Lower leg skin (tissue), 3 donors: ENCODE measurements at regions not wholly inside any gene's neighbourhood (a gene's known extent, or its start where the extent isn't known, plus 50 kb on each side); places are given as distances from the start of the nearest gene placed in this dataset.

ENCODE experiments used
- POLR2A ChIP-seq, 2 donors: fragments of 450-650 bp; IDR thresholded peaks; one replicate each; pipeline ENCODE4 v1.6.1; 2016 to 2017; ENCODE audit warnings: antibody characterized with exemption in 2 of 2, mild to moderate bottlenecking in 1 of 2, moderate library complexity in 1 of 2
- TF ChIP-seq, protein P1 (sequence below), 3 donors: fragments of 450-650 bp; IDR thresholded peaks; one replicate each; pipeline ENCODE4 v1.5.1; 2016; ENCODE audit warnings: antibody characterized with exemption in 3 of 3, mild to moderate bottlenecking in 3 of 3, moderate library complexity in 2 of 3

DNA sequence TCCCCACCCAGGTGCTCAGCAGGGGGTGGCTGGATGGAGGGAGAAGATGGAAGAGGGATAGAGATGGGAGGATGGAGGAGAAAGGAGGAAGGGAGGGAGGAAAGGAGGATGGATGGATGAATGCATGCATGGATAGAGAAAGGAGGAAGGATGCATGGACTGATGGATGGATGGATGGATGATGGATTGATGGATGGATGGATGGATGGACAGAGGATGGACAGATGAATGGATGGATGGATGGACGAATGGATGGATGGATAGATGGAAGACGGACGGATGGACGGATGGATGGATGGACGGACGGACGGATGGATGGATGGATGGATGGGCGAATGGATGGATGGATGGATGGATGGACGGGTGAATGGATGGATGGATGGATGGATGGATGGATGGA lies 64.1 kb downstream of the NCOR2 start:
- TF ChIP-seq, protein P1, sequence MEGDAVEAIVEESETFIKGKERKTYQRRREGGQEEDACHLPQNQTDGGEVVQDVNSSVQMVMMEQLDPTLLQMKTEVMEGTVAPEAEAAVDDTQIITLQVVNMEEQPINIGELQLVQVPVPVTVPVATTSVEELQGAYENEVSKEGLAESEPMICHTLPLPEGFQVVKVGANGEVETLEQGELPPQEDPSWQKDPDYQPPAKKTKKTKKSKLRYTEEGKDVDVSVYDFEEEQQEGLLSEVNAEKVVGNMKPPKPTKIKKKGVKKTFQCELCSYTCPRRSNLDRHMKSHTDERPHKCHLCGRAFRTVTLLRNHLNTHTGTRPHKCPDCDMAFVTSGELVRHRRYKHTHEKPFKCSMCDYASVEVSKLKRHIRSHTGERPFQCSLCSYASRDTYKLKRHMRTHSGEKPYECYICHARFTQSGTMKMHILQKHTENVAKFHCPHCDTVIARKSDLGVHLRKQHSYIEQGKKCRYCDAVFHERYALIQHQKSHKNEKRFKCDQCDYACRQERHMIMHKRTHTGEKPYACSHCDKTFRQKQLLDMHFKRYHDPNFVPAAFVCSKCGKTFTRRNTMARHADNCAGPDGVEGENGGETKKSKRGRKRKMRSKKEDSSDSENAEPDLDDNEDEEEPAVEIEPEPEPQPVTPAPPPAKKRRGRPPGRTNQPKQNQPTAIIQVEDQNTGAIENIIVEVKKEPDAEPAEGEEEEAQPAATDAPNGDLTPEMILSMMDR (IDR thresholded peaks at IDR 0.05), result no peak
- no peak for TF ChIP-seq POLR2A (IDR thresholded peaks at IDR 0.05)
